Kidney glomerular epithelial cell (primary cell): ENCODE measurements at regions not wholly inside any gene's neighbourhood (a gene's known extent, or its start where the extent isn't known, plus 50 kb on each side); places are given as distances from the start of the nearest gene placed in this dataset.

Experiments
- DNase-seq: peaks from one replicate; lab custom pipeline; 2025; lab: John Stamatoyannopoulos, UW

- DNase-seq: no peak
Measured at GRCh38 chr2:12113412-12113811, 367.0 kb downstream of the LPIN1 start.

GRCh38 chr2:12114816-12115215 lies 368.4 kb downstream of the LPIN1 start:
- DNase-seq: no peak

- DNase-seq: no peak
Measured at GRCh38 chr2:12116228-12116750, 369.9 kb downstream of the LPIN1 start.

- no peak for DNase-seq
Measured at GRCh38 chr2:12119841-12120240, 373.4 kb downstream of the LPIN1 start.

GRCh38 chr2:12120281-12121150 lies 374.1 kb downstream of the LPIN1 start:
- DNase-seq: no peak

GRCh38 chr2:12124790-12125189 lies 378.4 kb downstream of the LPIN1 start:
- DNase-seq: no peak

GRCh38 chr2:12126318-12126717 lies 379.9 kb downstream of the LPIN1 start:
- DNase-seq: no peak

- DNase-seq: no peak
Measured at GRCh38 chr2:12127638-12128037, 381.2 kb downstream of the LPIN1 start.

- peak; percentile 40 for DNase-seq
Measured at GRCh38 chr2:12131975-12132374, 385.5 kb downstream of the LPIN1 start.

GRCh38 chr2:12141618-12142258 lies 395.3 kb downstream of the LPIN1 start:
- no peak for DNase-seq

- no peak for DNase-seq
Measured at GRCh38 chr2:12151716-12152115, 405.3 kb downstream of the LPIN1 start.

- no peak for DNase-seq
Measured at GRCh38 chr2:12152888-12153287, 406.5 kb downstream of the LPIN1 start.

- no peak for DNase-seq
Measured at GRCh38 chr2:12155303-12156051, 409.0 kb downstream of the LPIN1 start.

GRCh38 chr2:12156349-12156748 lies 409.9 kb downstream of the LPIN1 start:
- DNase-seq: no peak

GRCh38 chr2:12161085-12161484 lies 414.7 kb downstream of the LPIN1 start:
- no peak for DNase-seq

GRCh38 chr2:12162269-12163247 lies 416.1 kb downstream of the LPIN1 start:
- DNase-seq: no peak

- DNase-seq: no peak
Measured at GRCh38 chr2:12163866-12164265, 417.4 kb downstream of the LPIN1 start.

- no peak for DNase-seq
Measured at GRCh38 chr2:12164689-12165088, 418.3 kb downstream of the LPIN1 start.

GRCh38 chr2:12167525-12168317 lies 421.3 kb downstream of the LPIN1 start:
- no peak for DNase-seq

GRCh38 chr2:12168354-12168753 lies 421.9 kb downstream of the LPIN1 start:
- no peak for DNase-seq
